DMS153 (cell line): ENCODE measurements at regions not wholly inside any gene's neighbourhood (a gene's known extent, or its start where the extent isn't known, plus 50 kb on each side); places are given as distances from the start of the nearest gene placed in this dataset.
A peak's percentile ranks its signal among the peaks of the same experiment; 100 is the strongest.

Experiments
- DNase-seq: peaks from one replicate; lab custom pipeline; 2025; lab: John Stamatoyannopoulos, UW

- DNase-seq = no peak
Observed at GRCh38 chr9:99400184-99400731, 178.2 kb downstream of the SEC61B start.

DNA sequence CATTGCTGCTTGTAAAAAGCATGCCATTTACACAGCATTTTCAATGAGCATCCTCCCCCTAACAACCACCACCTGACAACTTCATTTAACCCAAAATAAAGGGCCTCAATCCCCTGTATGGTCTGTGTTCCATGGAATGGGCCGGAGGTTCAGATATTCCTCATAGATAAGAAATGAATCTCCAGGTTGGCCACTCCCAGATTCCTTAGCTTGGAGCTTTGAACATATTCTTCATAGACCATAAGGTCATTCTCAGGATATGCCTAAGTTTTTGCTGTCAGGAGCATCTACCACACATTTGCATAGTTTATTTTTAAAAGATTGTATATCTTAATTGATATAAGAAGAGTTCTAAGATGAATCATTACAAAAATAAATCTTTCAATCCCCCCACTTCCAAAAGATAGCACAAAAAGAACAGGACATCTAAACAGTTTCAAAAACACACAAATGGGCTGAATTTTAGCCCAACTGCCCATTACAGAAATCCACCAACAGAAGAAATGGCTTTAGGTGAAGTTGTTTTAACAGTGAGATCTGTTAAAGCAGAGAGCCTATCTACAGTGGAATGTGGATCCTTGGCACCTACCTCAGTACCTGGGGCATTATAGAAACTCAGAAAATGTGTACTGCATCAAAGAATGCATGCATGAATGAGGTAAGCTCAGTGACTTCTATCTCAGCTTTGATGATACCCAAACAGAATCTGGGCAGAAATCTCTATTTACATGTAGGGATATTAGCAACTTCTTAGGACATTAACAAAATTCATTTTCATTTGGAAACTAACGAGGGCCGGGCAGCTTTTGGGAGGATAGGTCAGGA, 179.8 kb downstream of the SEC61B start:
- DNase-seq = no peak

- DNase-seq = no peak
Observed at GRCh38 chr9:99403371-99403770, 181.3 kb downstream of the SEC61B start.

GRCh38 chr9:99405359-99405758, 183.3 kb downstream of the SEC61B start:
- no peak for DNase-seq

DNA sequence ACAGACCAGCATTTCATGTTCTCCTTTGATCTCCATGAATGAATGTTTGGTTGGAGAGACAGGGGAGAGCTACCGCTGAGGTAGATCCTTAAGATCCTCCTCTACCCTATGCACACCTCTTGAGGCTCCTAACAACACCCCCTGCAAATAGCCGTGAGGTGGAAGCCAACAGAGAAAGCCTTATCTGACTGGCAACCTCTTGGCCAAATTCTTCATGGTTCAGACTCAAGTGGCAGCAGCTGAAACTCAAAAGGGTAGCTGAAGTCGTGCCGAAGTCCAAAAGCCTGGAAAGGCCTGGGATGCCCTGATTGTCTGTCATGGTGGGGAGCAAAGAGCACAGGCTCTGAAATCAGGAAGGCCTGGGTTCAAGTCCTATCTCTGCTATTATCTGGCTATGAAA, 184.9 kb downstream of the SEC61B start:
- DNase-seq = no peak

GRCh38 chr9:99411068-99411467, 189.0 kb downstream of the SEC61B start:
- DNase-seq = no peak

GRCh38 chr9:99411479-99412115, 189.5 kb downstream of the SEC61B start:
- no peak for DNase-seq

DNA sequence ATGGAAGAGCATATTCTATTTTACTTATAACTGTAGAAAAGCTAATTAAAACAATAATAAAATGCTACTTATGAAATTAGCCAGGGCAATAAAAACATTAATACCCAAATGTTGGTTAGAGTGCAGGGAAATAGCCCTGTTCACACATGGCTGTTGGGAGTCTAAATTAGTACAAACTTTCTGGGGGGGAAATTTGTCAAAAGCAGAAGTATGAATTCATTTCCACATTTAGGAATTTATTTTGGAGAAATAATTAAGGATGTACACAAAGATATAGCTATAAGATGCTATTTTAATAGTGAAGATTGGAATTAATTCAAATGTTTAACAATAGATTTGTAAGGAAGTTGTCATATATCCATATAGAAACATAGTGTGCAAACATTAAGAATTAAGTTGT, 190.5 kb downstream of the SEC61B start:
- DNase-seq = no peak

DNA sequence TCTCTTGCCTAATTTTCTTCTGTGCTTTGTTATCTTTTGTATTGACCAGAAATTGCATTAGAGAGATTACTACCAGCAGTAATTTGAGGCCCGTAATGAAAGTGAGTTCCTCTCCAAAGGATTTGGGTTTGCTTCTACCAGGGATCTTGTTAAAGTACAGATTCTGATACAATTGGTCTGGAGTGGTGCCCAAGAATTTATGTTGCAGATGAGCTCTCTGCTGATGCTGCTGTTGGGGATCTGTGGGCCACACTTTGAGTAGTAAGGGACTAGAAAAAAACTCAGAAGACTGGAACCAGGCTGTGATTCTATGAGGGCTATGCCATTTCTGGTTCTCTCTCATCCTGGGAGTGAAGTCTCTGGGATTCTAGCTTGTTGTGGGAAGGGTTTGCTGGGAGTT, 192.2 kb downstream of the SEC61B start:
- DNase-seq = no peak

DNA sequence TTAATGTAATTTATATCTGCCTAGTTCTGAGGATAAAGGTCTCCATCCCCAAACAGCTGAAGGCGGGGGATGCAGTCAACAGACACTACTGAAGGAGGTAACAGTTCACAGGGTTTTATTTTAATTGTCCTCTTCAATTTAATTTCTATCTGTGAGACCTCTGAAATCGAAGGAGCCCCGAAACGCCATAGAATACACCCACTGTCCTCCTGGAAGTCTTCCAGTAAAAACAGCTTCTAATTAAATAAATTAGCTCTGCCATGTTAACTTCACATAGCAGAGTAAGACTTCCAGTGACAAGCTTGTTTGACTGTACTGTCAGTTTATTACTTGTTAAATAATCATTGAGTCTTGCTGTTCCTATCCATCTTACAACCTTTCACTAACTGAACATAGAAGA, 193.5 kb downstream of the SEC61B start:
- DNase-seq = no peak

DNA sequence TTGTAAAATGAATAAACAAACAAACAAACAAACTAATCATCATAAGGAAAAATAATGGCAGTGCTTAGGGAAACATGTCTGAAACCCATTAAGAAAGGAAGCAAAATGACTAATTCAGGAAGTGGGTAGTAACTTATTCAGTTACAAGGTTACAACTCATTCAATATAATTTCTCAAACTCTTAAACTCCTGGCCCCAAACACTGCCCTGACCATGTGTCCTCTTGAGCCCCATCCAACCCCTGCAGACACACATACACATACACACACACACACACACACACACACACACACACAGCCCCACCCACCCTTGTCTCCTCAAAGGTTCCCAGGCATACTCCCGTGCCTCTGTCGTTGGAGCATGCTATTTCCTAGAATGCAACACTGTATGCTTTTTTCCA, 193.9 kb downstream of the SEC61B start:
- DNase-seq = no peak

DNA sequence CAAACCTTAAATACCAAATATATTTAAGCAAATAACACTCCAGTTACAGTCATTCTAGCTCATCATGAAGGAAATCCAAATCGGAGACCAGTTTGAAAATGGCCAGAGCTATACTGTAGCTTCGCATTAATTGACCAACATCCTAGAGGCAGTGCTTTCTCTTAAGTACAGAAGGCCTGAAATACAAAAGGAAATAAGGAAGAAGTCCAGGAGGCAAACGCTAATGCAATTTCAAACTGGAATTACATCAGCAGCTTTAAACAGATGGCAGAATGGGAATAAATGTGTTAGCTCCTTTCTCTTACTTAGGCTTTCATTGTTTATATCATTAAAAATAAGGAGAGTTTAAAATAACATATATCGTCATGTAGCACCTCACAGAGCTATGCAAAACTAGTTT, 197.0 kb downstream of the SEC61B start:
- no peak for DNase-seq

DNA sequence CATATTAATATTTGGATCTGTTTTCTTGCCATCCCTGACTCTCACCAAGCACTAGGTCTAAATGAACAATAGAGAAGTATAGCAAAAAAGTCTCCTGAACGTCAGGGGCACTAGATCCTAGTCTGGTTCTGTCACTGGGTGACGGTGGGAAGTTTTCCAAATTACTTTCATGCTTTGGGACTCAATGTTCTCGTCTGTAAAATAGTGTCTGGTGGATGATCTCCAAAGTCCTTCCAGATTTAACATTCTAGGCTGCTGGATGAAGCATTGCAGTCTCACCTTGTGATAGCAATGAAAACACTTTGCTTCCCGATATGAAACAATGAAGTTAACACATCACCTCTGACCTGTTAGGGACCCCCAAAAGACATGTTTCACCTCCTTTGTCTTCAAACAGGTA, 199.3 kb downstream of the SEC61B start:
- no peak for DNase-seq

GRCh38 chr9:99425124-99425523, 203.0 kb downstream of the SEC61B start:
- no peak for DNase-seq

DNA sequence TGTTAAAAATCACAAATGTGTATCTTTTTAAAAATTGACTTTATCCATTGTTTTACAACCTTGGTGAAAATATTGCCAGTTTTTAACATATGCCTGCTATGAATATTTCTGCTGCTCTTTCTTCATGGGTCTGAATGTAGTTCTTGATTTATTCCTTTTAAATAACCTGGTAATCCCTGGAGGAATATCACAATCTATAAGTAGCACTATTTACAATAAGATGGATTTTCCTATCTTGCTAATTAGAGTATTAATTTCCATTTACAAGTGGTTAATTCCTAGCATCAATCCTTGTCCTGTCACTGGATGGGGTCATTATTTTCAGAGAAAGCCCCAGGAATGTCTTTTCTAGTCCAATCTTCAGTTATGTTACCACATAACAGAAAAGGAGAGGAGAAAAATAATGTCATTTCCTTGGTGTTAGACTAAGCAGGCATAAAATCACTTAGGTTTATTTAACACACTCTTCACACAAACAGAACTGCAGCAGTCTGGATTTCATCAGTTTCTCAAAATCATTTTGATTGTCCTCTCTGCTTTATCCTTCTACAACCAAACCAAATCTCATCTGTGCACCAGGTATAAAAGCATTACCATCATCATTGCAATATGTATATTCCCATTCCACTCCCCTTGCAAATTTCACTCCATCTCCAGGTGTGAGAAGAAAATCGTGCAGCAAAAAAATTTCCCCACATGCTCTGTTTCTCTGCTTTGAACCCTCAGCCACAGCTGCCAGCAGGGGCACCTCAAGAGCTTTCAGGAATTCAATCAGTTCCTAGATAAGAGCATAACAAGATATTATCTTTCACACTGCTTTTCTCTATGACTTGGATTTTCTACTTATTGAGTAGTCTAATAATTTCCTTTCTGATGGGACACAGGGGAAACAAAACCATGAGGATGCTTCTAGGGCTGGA, 204.1 kb downstream of the SEC61B start:
- DNase-seq = no peak

- DNase-seq = no peak
Observed at GRCh38 chr9:99427260-99427659, 205.2 kb downstream of the SEC61B start.

DNA sequence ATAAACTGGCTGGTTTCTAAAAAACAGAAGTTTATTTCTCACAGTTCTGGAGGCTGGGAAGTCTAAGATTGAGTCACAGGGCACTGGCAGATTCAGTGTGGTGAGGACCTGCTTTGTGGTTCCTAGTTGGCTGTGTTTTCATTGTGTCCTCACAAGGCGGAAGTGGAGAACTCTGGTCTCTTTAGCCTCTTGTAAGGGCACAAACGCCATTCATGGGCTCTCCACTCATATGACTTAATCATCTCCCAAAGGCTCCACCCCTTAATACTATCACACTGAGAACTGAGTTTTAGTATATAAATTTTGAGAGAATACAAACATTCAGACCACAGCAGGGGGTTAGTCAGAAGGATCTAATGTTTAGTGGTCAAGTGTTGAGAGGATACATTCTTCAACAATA, 208.2 kb downstream of the SEC61B start:
- no peak for DNase-seq

GRCh38 chr9:99431103-99431502, 209.0 kb downstream of the SEC61B start:
- no peak for DNase-seq

- no peak for DNase-seq
Observed at GRCh38 chr9:99432075-99432474, 210.0 kb downstream of the SEC61B start.

DNA sequence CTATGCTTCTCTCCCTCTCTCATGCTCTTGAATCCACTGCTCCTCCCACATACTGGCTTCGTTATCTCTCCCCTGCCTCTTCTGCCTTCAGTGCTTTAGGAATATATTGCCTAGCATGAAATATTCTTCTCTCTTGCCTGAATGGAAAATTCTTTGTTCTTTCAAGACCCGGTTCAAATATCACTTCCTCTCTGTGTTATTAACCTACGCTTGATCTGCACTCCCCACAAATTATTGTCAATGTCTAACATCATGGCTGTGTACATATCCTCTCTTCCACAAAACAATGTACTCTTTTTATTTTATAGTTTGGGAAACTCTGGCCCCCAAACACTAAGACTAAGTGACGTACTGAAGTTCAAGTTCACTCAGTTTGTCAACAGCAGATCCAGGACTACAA, 211.0 kb downstream of the SEC61B start:
- DNase-seq = no peak

DNA sequence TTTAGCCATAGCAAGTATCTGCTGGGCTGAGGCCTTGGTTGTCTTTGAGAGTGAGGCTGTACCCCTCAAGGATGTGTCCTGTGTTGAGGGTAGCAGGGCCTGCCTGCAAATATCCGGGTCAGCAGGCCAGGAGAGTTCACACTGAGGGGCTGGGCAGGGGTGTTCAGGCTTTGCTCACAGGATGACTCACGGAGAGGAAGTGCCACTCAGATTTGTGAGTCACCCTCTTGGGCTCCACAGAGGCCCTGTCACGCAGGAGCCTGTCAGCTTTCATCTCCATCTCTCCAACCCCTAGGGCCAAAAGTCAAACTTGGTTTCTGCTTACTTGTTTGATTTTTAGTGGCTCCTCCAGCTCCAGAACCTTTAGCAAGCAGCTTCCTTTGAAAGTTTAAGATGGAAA, 211.5 kb downstream of the SEC61B start:
- DNase-seq = peak; percentile 36

GRCh38 chr9:99436616-99437015, 214.5 kb downstream of the SEC61B start:
- no peak for DNase-seq
